Vagina (tissue), 2 donors: ENCODE measurements at regions not wholly inside any gene's neighbourhood (a gene's known extent, or its start where the extent isn't known, plus 50 kb on each side); places are given as distances from the start of the nearest gene placed in this dataset.

Source experiments
- DNase-seq, 2 donors: peaks; one replicate each; pipeline ENCODE4 v3.0.0-alpha.2; 2017; ENCODE audit errors: extremely low spot score in 2 of 2
- H3K27ac ChIP-seq: fragments of 200-600 bp; sonication (generic); one replicate; pipeline ENCODE4 v1.5.1; 2019
- H3K27me3 ChIP-seq: fragments of 200-600 bp; sonication (generic); one replicate; pipeline ENCODE4 v1.5.1; 2019
- H3K36me3 ChIP-seq, 2 donors: fragments of 200-600 bp; sonication (generic); one replicate each; pipeline ENCODE4 v1.5.1; 2017 to 2019
- H3K4me1 ChIP-seq: fragments of 200-600 bp; sonication (generic); one replicate; pipeline ENCODE4 v1.5.1; 2019
- H3K4me3 ChIP-seq, 2 donors: fragments of 200-600 bp; sonication (generic); 1 replicate in 1 of 2; 2 replicates in 1 of 2; pipeline ENCODE4 v1.5.1; 2016 to 2019
- H3K9me3 ChIP-seq: fragments of 200-600 bp; sonication (generic); one replicate; pipeline ENCODE4 v1.5.1; 2019
- CTCF ChIP-seq, 3 experiments: fragments of 450-650 bp in 2 of 3; fragments of 200-600 bp in 1 of 3; sonication (generic) in 1 of 3; IDR thresholded peaks; one replicate each; pipeline ENCODE4 v1.5.1; 2017 to 2019; ENCODE audit warnings: antibody characterized with exemption in 3 of 3, mild to moderate bottlenecking in 2 of 3, moderate library complexity in 2 of 3
- POLR2A ChIP-seq, 2 donors: fragments of 450-650 bp; IDR thresholded peaks; one replicate each; pipeline ENCODE4 v1.6.1; 2017; ENCODE audit warnings: antibody characterized with exemption in 2 of 2, mild to moderate bottlenecking in 2 of 2, moderate library complexity in 2 of 2
- POLR2AphosphoS5 ChIP-seq, 2 donors: sonication (generic); formaldehyde crosslinking; IDR thresholded peaks; one replicate each; pipeline ENCODE4 v1.9.0; 2017; ENCODE audit warnings: antibody characterized with exemption in 2 of 2, mild to moderate bottlenecking in 2 of 2, low read depth in 1 of 2; ENCODE audit not compliant: insufficient read depth in 1 of 2
- intact Hi-C: fragments of 100-400 bp; cut with DNase I; formaldehyde crosslinking; loops from one replicate; pipeline ENCODE4 v1.15.1; 2023

- intact Hi-C loops = no loop called here
- Histone ChIP-seq H3K4me1 (no peaks in the 10 kb centered on the region), H3K27me3 (no peaks in the 10 kb centered on the region), H3K36me3 (no peaks in the 10 kb centered on the region), H3K9me3 (no peaks in the 10 kb centered on the region), H3K27ac (no peak overlapping the region), H3K4me3 (no peak overlapping the region)
- TF ChIP-seq POLR2A (IDR thresholded peaks at IDR 0.05) = no peak
- no peak for TF ChIP-seq POLR2AphosphoS5 (IDR thresholded peaks at IDR 0.05; ENCODE audit: insufficient read depth in 1 of 2, low read depth in 1 of 2)
- TF ChIP-seq CTCF (IDR thresholded peaks at IDR 0.05) = no peak
- DNase-seq = no peak
Measured at GRCh38 chr5:24817966-24818365, 173.2 kb upstream of the CDH10 start.

GRCh38 chr5:24816206-24816605 lies 171.4 kb upstream of the CDH10 start:
- Histone ChIP-seq H3K27me3 (no peaks in the 10 kb centered on the region), H3K36me3 (no peaks in the 10 kb centered on the region), H3K4me3 (no peak overlapping the region), H3K4me1 (no peaks in the 10 kb centered on the region), H3K27ac (no peak overlapping the region), H3K9me3 (no peaks in the 10 kb centered on the region)
- intact Hi-C loops = no loop called here
- DNase-seq = no peak
- TF ChIP-seq POLR2A (IDR thresholded peaks at IDR 0.05) = no peak
- TF ChIP-seq POLR2AphosphoS5 (IDR thresholded peaks at IDR 0.05; ENCODE audit: insufficient read depth in 1 of 2, low read depth in 1 of 2) = no peak
- TF ChIP-seq CTCF (IDR thresholded peaks at IDR 0.05) = no peak

- Histone ChIP-seq H3K36me3 (no peaks in the 10 kb centered on the region), H3K9me3 (no peaks in the 10 kb centered on the region), H3K27me3 (no peaks in the 10 kb centered on the region), H3K4me3 (no peak overlapping the region), H3K27ac (no peak overlapping the region), H3K4me1 (no peaks in the 10 kb centered on the region)
- DNase-seq = no peak
- intact Hi-C loops = no loop called here
- TF ChIP-seq CTCF (IDR thresholded peaks at IDR 0.05) (no peak), POLR2AphosphoS5 (IDR thresholded peaks at IDR 0.05; ENCODE audit: insufficient read depth in 1 of 2, low read depth in 1 of 2) (no peak), POLR2A (IDR thresholded peaks at IDR 0.05) (no peak)
Measured at GRCh38 chr5:24805230-24805629, 160.5 kb upstream of the CDH10 start.

- TF ChIP-seq CTCF (IDR thresholded peaks at IDR 0.05) = no peak
- TF ChIP-seq POLR2A (IDR thresholded peaks at IDR 0.05) = no peak
- TF ChIP-seq POLR2AphosphoS5 (IDR thresholded peaks at IDR 0.05; ENCODE audit: insufficient read depth in 1 of 2, low read depth in 1 of 2) = no peak
- intact Hi-C loops = no loop called here
- Histone ChIP-seq H3K36me3 (no peaks in the 10 kb centered on the region), H3K4me1 (no peaks in the 10 kb centered on the region), H3K27ac (no peak overlapping the region), H3K27me3 (no peaks in the 10 kb centered on the region), H3K4me3 (no peak overlapping the region), H3K9me3 (no peaks in the 10 kb centered on the region)
- DNase-seq = no peak
Measured at GRCh38 chr5:24804221-24804681, 159.5 kb upstream of the CDH10 start.

- TF ChIP-seq POLR2A (IDR thresholded peaks at IDR 0.05) = no peak
- no peak for TF ChIP-seq POLR2AphosphoS5 (IDR thresholded peaks at IDR 0.05; ENCODE audit: insufficient read depth in 1 of 2, low read depth in 1 of 2)
- TF ChIP-seq CTCF (IDR thresholded peaks at IDR 0.05) = no peak
- Histone ChIP-seq H3K9me3 (no peaks in the 10 kb centered on the region), H3K4me1 (no peaks in the 10 kb centered on the region), H3K27me3 (no peaks in the 10 kb centered on the region), H3K4me3 (no peak overlapping the region), H3K36me3 (no peaks in the 10 kb centered on the region), H3K27ac (no peak overlapping the region)
- intact Hi-C loops = no loop called here
- no peak for DNase-seq
Measured at GRCh38 chr5:24791326-24791725, 146.5 kb upstream of the CDH10 start.
